GM18502 (cell line): ENCODE measurements at regions not wholly inside any gene's neighbourhood (a gene's known extent, or its start where the extent isn't known, plus 50 kb on each side); places are given as distances from the start of the nearest gene placed in this dataset.
"Not testable (repeated sequence)": the region's sequence is repeated elsewhere in the genome, so short reads cannot be mapped to it uniquely, and the experiment has no call there.

Experiments used
- ATAC-seq: cut with Tn5 transposase; IDR thresholded peaks from one replicate; pipeline ENCODE4 v1.9.1; 2021; ENCODE audit warnings: mild to moderate bottlenecking; ENCODE audit not compliant: unreplicated experiment, poor library complexity

GRCh38 chr9:99466781-99467180 is 244.7 kb downstream of the SEC61B start:
- ATAC-seq, result no peak

- ATAC-seq, result no peak
Observed at GRCh38 chr9:99471033-99471432, 249.0 kb downstream of the SEC61B start.

GRCh38 chr9:99472240-99472915 is 250.3 kb downstream of the SEC61B start:
- no peak for ATAC-seq

- no peak for ATAC-seq
Observed at GRCh38 chr9:99472916-99473245, 250.8 kb downstream of the SEC61B start.

GRCh38 chr9:99474186-99474585 is 252.1 kb downstream of the SEC61B start:
- no peak for ATAC-seq

GRCh38 chr9:99475401-99476065 is 253.5 kb downstream of the SEC61B start:
- no peak for ATAC-seq

GRCh38 chr9:99478469-99479027 is 256.5 kb downstream of the SEC61B start:
- ATAC-seq, result no peak

GRCh38 chr9:99479929-99480328 is 257.8 kb downstream of the SEC61B start:
- ATAC-seq, result no peak

GRCh38 chr9:99485459-99485858 is 263.4 kb downstream of the SEC61B start:
- ATAC-seq, result no peak

- ATAC-seq, result no peak
Observed at GRCh38 chr9:99486684-99487083, 264.6 kb downstream of the SEC61B start.

GRCh38 chr9:99488131-99489059 is 266.3 kb downstream of the SEC61B start:
- no peak for ATAC-seq

GRCh38 chr9:99489060-99489413 is 267.0 kb downstream of the SEC61B start:
- ATAC-seq, result no peak

- no peak for ATAC-seq
Observed at GRCh38 chr9:99490729-99491128, 268.6 kb downstream of the SEC61B start.

- no peak for ATAC-seq
Observed at GRCh38 chr9:99491408-99492158, 269.5 kb downstream of the SEC61B start.

GRCh38 chr9:99497641-99498040 is 275.6 kb downstream of the SEC61B start:
- ATAC-seq, result no peak

- not testable (repeated sequence) for ATAC-seq
Observed at GRCh38 chr9:99498979-99499378, 276.9 kb downstream of the SEC61B start.

GRCh38 chr9:99505936-99506335 is 283.9 kb downstream of the SEC61B start:
- ATAC-seq, result no peak

GRCh38 chr9:99506747-99507348 is 284.8 kb downstream of the SEC61B start:
- ATAC-seq, result no peak

GRCh38 chr9:99509065-99509745 is 287.1 kb downstream of the SEC61B start:
- no peak for ATAC-seq
